GM12878 (cell line): ENCODE measurements at regions not wholly inside any gene's neighbourhood (a gene's known extent, or its start where the extent isn't known, plus 50 kb on each side); places are given as distances from the start of the nearest gene placed in this dataset.

ENCODE experiments used
- ATAC-seq: fragments of 200-7000 bp; cut with Tn5 transposase; 3 replicates; pipeline ENCODE4 v1.9.1; 2020; ENCODE audit warnings: mild to moderate bottlenecking, moderate library complexity
- BruUV-seq: library from RNA; stranded (reverse); fragments of 400-500 nt; replicated peaks from 2 replicates; lab custom pipeline; 2021; lab: Mats Ljungman, UMichigan
- CTCF ChIA-PET: fragments of 300-600 bp; sonication (Branson Sonifier 250); formaldehyde crosslinking; extraction: SDS; loops from one replicate; lab custom pipeline; 2021; ENCODE audit warnings: inconsistent platforms; lab: Yijun Ruan, JAX
- POLR2A ChIA-PET: fragments of 350-600 bp; formaldehyde crosslinking; extraction: SDS; loops from one replicate; lab custom pipeline; 2021; ENCODE audit warnings: inconsistent platforms; lab: Charles Lee
- RAD21 ChIA-PET: fragments of 300-600 bp; sonication (Branson Sonifier 250); formaldehyde crosslinking; loops from one replicate; lab custom pipeline; 2023; ENCODE audit warnings: antibody characterized with exemption; ENCODE audit not compliant: unreplicated experiment; lab: Charles Lee
- SMC1A ChIA-PET: fragments of 300-600 bp; sonication (Branson Sonifier 250); formaldehyde crosslinking; loops from one replicate; lab custom pipeline; 2023; ENCODE audit not compliant: unreplicated experiment, uncharacterized antibody; lab: Charles Lee
- DNase-seq: peaks from one replicate; pipeline ENCODE4 v3.0.0-alpha.2; 2011; ENCODE audit warnings: low read depth, low spot score
- FAIRE-seq: peaks from 3 replicates; lab custom pipeline; 2011; peaks lifted over from hg19 to GRCh38; lab: Jason Lieb, UNC
- H2AFZ ChIP-seq: 2 replicates; pipeline ENCODE4 v1.6.0; 2011; ENCODE audit warnings: low read depth, low read length, control low read depth; ENCODE audit not compliant: control insufficient read depth
- H3K27ac ChIP-seq: 2 replicates; pipeline ENCODE4 v1.5.1; 2011; ENCODE audit warnings: control low read depth; ENCODE audit not compliant: control insufficient read depth, insufficient read depth
- H3K27me3 ChIP-seq, 2 experiments: replicated peaks in 1 of 2; 2 replicates each; pipeline versions ENCODE4 v1.6.0 to v1.6.1; 2011; ENCODE audit warnings: low read length in 1 of 2; ENCODE audit not compliant: control insufficient read depth in 2 of 2, insufficient read depth in 2 of 2
- H3K36me3 ChIP-seq, 2 experiments: 2 replicates each; pipeline ENCODE4 v1.5.1; 2011; ENCODE audit warnings: low read length in 1 of 2; ENCODE audit not compliant: control insufficient read depth in 2 of 2, insufficient read depth in 2 of 2
- H3K4me1 ChIP-seq: 2 replicates; pipeline ENCODE4 v1.6.1; 2011; ENCODE audit warnings: mild to moderate bottlenecking, low read length, moderate library complexity, mixed read lengths; ENCODE audit not compliant: control insufficient read depth, insufficient read depth
- H3K4me2 ChIP-seq: 2 replicates; pipeline ENCODE4 v1.6.0; 2011; ENCODE audit warnings: control low read depth; ENCODE audit not compliant: control insufficient read depth, insufficient read depth
- H3K4me3 ChIP-seq: fragments of 200-600 bp; sonication (generic); 2 replicates; pipeline ENCODE4 v1.5.1; 2016
- H3K79me2 ChIP-seq: 2 replicates; pipeline ENCODE4 v1.6.0; 2011; ENCODE audit warnings: low read length; ENCODE audit not compliant: control insufficient read depth, insufficient read depth
- H3K9ac ChIP-seq: 2 replicates; pipeline ENCODE4 v1.8.0; 2011; ENCODE audit warnings: low read length, control low read depth, mixed read lengths; ENCODE audit not compliant: control insufficient read depth, insufficient read depth
- H3K9me3 ChIP-seq: replicated peaks from 3 replicates; pipeline ENCODE4 v1.5.1; 2011; ENCODE audit warnings: mild to moderate bottlenecking, low read length; ENCODE audit not compliant: control insufficient read depth, insufficient read depth
- H4K20me1 ChIP-seq: 2 replicates; pipeline ENCODE4 v1.6.0; 2011; ENCODE audit not compliant: control insufficient read depth, insufficient read depth
- ASH2L ChIP-seq: fragments of 300-600, 200-600 bp; sonication (generic); IDR thresholded peaks from 2 replicates; pipeline ENCODE4 v1.6.1; 2017; ENCODE audit warnings: low read depth, mild to moderate bottlenecking, borderline replicate concordance
- ATF3 ChIP-seq: IDR thresholded peaks from 2 replicates; pipeline ENCODE4 v1.6.1; 2011; ENCODE audit warnings: low read depth, mild to moderate bottlenecking, low read length, moderate library complexity, borderline replicate concordance; ENCODE audit errors: extremely low read depth
- ATF7 ChIP-seq: fragments of 450-650 bp; IDR thresholded peaks from 2 replicates; pipeline ENCODE4 v1.6.1; 2016; ENCODE audit warnings: low read depth, mild to moderate bottlenecking
- BCL11A ChIP-seq: IDR thresholded peaks from 2 replicates; pipeline ENCODE4 v1.6.1; 2011; ENCODE audit warnings: low read depth, low read length
- CREB1 ChIP-seq: IDR thresholded peaks from 2 replicates; pipeline ENCODE4 v1.6.1; 2012; ENCODE audit warnings: low read depth, mild to moderate bottlenecking, inconsistent platforms
- E2F4 ChIP-seq: IDR thresholded peaks from 2 replicates; pipeline ENCODE4 v1.6.1; 2012; ENCODE audit warnings: low read depth, low read length, improper control_type of control experiment
- FOXK2 ChIP-seq: fragments of 450-650 bp; IDR thresholded peaks from 2 replicates; pipeline ENCODE4 v1.6.1; 2017; ENCODE audit warnings: mild to moderate bottlenecking, moderate library complexity
- GABPA ChIP-seq: IDR thresholded peaks from 2 replicates; pipeline ENCODE4 v1.6.1; 2014; ENCODE audit warnings: antibody characterized with exemption, low read depth, mild to moderate bottlenecking, inconsistent platforms
- JUNB ChIP-seq: IDR thresholded peaks from 2 replicates; pipeline ENCODE4 v1.6.1; 2016; ENCODE audit warnings: antibody characterized with exemption, mild to moderate bottlenecking
- MYC ChIP-seq: IDR thresholded peaks from 2 replicates; pipeline ENCODE4 v1.6.1; 2011; ENCODE audit warnings: mild to moderate bottlenecking, low read length, moderate library complexity, inconsistent platforms; ENCODE audit not compliant: insufficient read depth, insufficient replicate concordance, insufficient read length, severe bottlenecking
- RB1 ChIP-seq: fragments of 450-650 bp; formaldehyde crosslinking; IDR thresholded peaks from 2 replicates; pipeline ENCODE4 v1.6.1; 2017; ENCODE audit warnings: mild to moderate bottlenecking, borderline replicate concordance
- SUPT20H ChIP-seq: IDR thresholded peaks from 2 replicates; pipeline ENCODE4 v1.6.1; 2011; ENCODE audit warnings: low read depth, mild to moderate bottlenecking, low read length, moderate library complexity, borderline replicate concordance; ENCODE audit not compliant: control insufficient read depth
- TARDBP ChIP-seq: IDR thresholded peaks from 2 replicates; pipeline ENCODE4 v1.6.1; 2016; ENCODE audit warnings: borderline replicate concordance
- TCF12 ChIP-seq: IDR thresholded peaks from 2 replicates; pipeline ENCODE4 v1.6.1; 2011; ENCODE audit warnings: low read depth, mild to moderate bottlenecking, low read length
- USF1 ChIP-seq: IDR thresholded peaks from 2 replicates; pipeline ENCODE4 v1.6.1; 2011; ENCODE audit warnings: borderline replicate concordance, low read depth, mild to moderate bottlenecking, moderate library complexity, mixed read lengths, low read length; ENCODE audit not compliant: insufficient read depth; ENCODE audit errors: extremely low read length
- ZNF217 ChIP-seq: fragments of 450-650 bp; IDR thresholded peaks from 2 replicates; pipeline ENCODE4 v1.6.1; 2017; ENCODE audit warnings: antibody characterized with exemption, mild to moderate bottlenecking
- WGBS: methylation state at CpG from one replicate; pipeline ENCODE4 v1.1.6; 2016; ENCODE audit warnings: low lambda C conversion rate; ENCODE audit not compliant: insufficient replicate concordance, insufficient coverage; ENCODE audit errors: missing lambda C conversion rate; 5-methylcytosine and 5-hydroxymethylcytosine counted together
- in situ Hi-C: fragments of 300-500 bp; cut with MboI; formaldehyde crosslinking; loops from 9 replicates; pipeline ENCODE4 v1.14.3; 2018; ENCODE audit warnings: mixed read lengths
- intact Hi-C: fragments of 100-400 bp; cut with micrococcal nuclease; formaldehyde crosslinking; loops from one replicate; pipeline ENCODE4 v1.14.2; 2022; ENCODE audit not compliant: unreplicated experiment
- TF ChIP-seq, protein P1 (sequence below): fragments of 450-650 bp; IDR thresholded peaks from 2 replicates; pipeline ENCODE4 v1.6.1; 2017; ENCODE audit warnings: mild to moderate bottlenecking, low read depth, inconsistent platforms; ENCODE audit not compliant: poor library complexity, severe bottlenecking
- TF ChIP-seq, protein P2 (sequence below): fragments of 450-650 bp; IDR thresholded peaks from 2 replicates; pipeline ENCODE4 v1.6.1; 2017; ENCODE audit warnings: low read depth, mild to moderate bottlenecking, moderate library complexity

DNA sequence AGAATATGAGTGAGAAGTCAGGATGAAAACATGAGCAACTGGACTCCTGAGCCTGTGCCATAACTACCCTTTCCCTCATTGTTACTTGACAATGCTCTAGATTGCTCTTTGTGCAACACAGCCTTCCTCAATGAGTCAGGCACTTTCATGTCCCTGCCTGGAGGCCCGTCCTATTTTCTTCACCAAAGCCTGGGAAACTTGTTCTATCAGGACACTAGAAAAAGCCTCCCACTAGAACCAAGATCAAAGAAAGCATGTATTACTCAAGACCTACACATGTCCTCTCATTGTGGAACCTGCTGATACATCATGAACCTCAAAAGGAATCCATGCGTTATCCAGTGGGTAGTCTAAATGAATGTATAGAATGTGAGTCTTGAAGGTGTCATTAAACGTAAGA lies 624.5 kb downstream of the TOX3 start:
- CTCF ChIA-PET: interaction anchor here (0.8 kb wide), 1 partner anchor 13 kb away, joined by 3 read pairs; no protein-coding TSS in a partner anchor
- DNase-seq (no peak), FAIRE-seq (no peak), ATAC-seq (no peak)
- Histone ChIP-seq H3K36me3 (no peaks in the 10 kb centered on the region), H3K27ac (no peak overlapping the region), H3K4me3 (no peak overlapping the region), H3K4me2 (no peak overlapping the region), H3K9ac (no peak overlapping the region), H3K79me2 (no peaks in the 10 kb centered on the region), H4K20me1 (no peaks in the 10 kb centered on the region), H3K9me3 (no peaks in the 10 kb centered on the region), H3K4me1 (no peaks in the 10 kb centered on the region), H3K27me3 (no peaks in the 10 kb centered on the region), H2AFZ (no peak overlapping the region)
- POLR2A ChIA-PET: interaction anchor here (0.6 to 0.7 kb wide), 2 partner anchors 45 to 315 kb away, joined by 3 to 6 read pairs; no protein-coding TSS in a partner anchor
- RAD21 ChIA-PET: no interaction called here
- intact Hi-C loops (no loop called here), in situ Hi-C loops (no loop called here)
- WGBS: 2% methylated on average over 3 of the region's 3 CpGs
- BruUV-seq: no TSS peak
- SMC1A ChIA-PET: interaction anchor here (0.5 to 0.6 kb wide), 2 partner anchors 14 to 181 kb away, joined by 3 read pairs; no protein-coding TSS in a partner anchor
- no peak for TF ChIP-seq SUPT20H
- TF ChIP-seq, protein P1, sequence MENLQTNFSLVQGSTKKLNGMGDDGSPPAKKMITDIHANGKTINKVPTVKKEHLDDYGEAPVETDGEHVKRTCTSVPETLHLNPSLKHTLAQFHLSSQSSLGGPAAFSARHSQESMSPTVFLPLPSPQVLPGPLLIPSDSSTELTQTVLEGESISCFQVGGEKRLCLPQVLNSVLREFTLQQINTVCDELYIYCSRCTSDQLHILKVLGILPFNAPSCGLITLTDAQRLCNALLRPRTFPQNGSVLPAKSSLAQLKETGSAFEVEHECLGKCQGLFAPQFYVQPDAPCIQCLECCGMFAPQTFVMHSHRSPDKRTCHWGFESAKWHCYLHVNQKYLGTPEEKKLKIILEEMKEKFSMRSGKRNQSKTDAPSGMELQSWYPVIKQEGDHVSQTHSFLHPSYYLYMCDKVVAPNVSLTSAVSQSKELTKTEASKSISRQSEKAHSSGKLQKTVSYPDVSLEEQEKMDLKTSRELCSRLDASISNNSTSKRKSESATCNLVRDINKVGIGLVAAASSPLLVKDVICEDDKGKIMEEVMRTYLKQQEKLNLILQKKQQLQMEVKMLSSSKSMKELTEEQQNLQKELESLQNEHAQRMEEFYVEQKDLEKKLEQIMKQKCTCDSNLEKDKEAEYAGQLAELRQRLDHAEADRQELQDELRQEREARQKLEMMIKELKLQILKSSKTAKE: no peak
- TF ChIP-seq ATF7: no peak
- no peak for TF ChIP-seq E2F4
- no peak for TF ChIP-seq TARDBP
- TF ChIP-seq ATF3: no peak
- TF ChIP-seq TCF12: no peak
- no peak for TF ChIP-seq CREB1
- TF ChIP-seq RB1: no peak
- no peak for TF ChIP-seq USF1
- TF ChIP-seq BCL11A: no peak
- TF ChIP-seq MYC: no peak
- no peak for TF ChIP-seq GABPA
- no peak for TF ChIP-seq ZNF217
- TF ChIP-seq ASH2L: no peak
- no peak for TF ChIP-seq JUNB
- TF ChIP-seq, protein P2, sequence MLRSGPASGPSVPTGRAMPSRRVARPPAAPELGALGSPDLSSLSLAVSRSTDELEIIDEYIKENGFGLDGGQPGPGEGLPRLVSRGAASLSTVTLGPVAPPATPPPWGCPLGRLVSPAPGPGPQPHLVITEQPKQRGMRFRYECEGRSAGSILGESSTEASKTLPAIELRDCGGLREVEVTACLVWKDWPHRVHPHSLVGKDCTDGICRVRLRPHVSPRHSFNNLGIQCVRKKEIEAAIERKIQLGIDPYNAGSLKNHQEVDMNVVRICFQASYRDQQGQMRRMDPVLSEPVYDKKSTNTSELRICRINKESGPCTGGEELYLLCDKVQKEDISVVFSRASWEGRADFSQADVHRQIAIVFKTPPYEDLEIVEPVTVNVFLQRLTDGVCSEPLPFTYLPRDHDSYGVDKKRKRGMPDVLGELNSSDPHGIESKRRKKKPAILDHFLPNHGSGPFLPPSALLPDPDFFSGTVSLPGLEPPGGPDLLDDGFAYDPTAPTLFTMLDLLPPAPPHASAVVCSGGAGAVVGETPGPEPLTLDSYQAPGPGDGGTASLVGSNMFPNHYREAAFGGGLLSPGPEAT: no peak
- no peak for TF ChIP-seq FOXK2
